ENCODE measurements at regions not wholly inside any gene's neighbourhood (a gene's known extent, or its start where the extent isn't known, plus 50 kb on each side); places are given as distances from the start of the nearest gene placed in this dataset.
"Not testable (repeated sequence)": the region's sequence is repeated elsewhere in the genome, so short reads cannot be mapped to it uniquely, and the experiment has no call there.

DNA sequence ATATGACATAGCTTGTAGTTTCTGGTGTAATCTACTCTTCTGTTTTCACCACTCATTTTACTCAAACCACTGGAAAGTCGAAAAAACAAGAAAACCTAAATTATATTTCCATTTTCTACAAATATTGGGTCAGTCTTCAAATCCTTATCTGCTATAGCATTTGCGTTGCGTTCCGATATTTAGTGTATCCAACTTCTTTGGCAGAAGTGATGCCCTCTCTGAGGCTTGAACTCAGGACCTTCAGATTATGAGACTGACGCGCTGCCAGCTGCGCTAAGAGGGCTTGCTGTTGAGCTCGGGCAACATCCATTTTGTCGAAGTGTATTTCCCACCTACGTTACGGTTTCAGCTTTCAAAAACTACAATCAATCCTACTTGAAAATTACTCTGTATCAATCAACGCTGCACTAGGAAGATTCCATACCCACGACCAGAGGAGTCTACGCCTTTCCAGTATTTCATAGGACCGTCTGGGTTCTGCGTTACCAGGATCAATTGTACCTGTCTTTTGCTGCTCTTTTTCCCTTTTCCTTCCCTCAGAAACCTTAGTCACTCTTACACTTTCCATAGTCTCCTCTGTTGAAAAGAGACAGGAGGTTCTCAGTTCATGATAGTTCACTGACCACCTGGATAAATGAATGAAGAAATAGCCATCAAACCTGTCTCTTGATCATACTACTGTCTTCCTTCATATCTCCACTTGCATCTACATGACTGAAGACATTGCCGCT, 140.5 kb upstream of the ZNF322 start:
- not testable (repeated sequence) for DNase-seq

DNA sequence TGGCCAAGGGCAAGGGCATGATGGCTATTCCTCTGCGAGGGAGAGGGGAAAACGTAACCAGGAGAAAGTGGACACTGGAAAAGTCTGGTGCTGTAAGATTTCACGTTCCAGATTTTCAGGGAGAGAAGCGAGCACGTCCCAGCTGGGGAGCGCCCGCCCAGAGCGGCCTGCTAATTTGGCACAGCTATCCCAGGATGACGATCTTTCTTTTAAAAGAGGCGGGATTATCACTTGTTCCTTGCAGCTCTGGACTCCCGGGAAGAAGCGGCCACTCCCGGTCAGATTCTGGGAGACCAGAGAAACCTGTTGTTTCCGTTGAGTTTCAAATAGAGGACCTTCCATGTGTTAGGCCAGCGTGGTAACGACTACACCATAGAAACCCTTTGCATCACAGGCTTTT, 144.2 kb upstream of the ZNF322 start:
- not testable (repeated sequence) for DNase-seq

DNA sequence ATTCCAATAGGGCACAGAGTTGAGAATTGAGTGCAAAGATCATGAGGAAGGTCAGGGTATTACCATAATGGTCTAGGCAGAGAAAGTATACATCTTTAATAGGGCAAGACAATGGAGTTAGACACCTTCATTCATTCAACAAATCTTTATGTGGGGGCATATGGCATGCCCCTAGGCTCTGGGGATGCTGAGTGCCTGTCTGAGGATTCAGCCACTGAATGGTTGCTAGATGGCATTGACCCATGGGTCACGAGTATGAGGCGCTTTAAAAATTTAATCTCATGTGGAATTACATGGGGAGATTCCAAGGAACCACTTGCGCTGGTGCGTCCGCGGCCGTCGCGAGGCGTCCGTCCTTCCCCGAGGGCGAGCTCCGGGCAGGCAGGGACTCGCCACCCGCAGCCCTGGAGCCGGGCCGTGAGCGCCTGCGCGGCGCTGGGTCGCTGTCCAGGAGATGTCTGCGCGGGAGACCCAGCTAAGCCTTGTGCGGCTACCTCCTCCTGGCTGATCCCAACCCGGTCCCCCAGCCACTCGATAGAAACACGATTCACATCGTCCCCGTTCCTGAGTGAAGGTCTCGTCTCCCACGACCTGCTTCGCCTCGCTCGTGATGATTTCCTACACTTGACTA, 152.1 kb upstream of the ZNF322 start:
- DNase-seq: not testable (repeated sequence)

DNA sequence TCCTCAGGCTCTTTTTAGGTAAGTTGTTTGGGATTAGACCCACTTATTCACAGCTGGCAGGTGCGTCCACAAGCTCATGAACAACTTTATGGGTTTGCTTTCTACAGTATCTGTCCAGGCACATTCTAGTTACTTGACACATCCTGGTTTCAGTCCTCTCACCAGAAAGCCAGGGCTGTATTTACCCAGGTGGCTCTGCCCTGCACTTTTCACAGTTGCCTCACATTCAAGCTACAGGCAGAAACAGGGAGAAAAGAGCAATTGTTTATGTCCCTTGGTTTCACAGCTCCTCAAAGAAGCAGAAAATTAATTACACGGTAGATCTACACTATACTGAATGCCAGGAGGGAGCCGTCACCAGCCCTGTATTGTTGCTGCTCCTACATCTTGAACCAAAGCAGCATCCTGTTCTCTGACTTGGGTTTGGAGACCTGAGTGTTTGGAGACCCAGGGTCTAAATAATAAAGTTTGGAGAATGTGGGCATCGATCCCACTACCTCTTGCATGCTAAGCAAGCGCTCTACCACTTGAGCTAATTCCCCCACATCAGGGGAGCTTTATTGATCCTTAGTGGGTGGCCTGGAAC, 159.2 kb upstream of the ZNF322 start:
- not testable (repeated sequence) for DNase-seq

DNA sequence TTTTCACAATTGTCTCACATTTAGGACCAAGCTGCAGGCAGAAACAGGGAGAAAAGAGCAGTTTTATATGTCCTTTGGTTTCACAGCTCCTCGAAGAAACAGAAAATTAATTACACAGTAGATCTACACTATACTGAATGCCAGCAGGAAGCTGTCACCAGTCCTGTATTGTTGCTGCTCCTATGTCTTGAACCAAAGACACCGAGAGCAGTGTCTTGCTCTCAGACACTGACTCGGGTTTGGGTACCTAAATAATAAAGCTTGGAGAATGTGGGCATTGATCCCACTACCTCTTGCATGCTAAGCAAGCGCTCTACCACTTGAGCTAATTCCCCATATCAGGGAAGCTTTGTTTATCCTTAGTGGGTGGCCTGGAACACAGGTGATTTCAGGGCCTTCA, 168.4 kb upstream of the ZNF322 start:
- not testable (repeated sequence) for DNase-seq

DNA sequence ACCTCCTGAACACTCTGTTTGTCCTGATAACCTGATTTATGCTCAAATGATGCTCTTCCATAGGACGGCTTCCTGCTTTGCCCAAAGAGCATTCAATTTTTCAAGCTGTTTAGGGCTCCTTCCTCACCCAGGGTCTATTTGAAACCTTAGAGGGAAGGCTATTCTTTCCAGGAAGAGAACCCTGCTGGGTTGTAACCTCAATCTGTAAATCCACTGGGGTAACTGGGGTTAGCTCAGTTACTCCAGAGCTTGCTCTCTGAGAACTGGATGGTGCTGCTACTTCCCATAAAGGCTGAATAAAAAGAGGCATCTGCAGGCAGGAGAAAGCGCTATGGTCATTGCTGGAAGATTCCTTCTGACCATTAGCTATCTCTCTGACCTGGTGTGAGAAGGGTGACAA, 169.9 kb upstream of the ZNF322 start:
- not testable (repeated sequence) for DNase-seq

DNA sequence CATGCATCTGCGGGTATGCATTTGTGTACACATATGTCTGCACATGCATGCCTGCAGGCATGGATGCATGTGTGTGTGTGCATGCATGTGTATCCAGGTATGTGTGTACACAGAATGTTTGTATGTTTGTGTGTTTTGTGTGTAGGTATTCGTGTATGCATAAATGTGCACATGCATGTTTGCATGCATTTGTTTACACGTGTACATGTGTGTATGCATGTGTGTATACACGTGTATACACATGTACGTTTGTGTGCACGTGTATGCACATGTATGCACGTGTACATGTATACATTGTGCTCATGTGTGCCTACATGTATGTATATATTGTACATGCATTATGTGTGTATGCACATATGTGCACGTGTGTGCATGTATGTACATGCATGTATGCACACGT, 171.4 kb upstream of the ZNF322 start:
- DNase-seq: not testable (repeated sequence)

DNA sequence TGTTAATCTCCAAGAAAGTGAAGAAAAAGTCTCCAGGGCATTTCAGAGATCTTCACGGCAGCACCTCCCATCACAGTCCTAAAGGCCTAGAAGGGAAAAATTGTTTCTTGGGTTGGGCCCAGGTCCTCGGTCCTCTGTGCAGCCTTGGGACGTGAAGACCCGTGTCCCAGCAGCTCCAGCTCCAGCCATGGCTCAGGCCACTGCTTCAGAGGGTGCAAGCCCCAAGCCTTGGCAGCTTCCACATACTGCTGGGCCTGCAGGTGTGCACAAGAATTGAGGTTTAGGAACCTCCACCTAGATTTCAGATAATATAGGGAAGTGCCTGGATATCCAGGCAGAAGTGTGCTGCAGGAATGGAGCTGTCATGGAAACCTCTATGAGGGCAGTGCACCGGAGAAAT, 176.2 kb upstream of the ZNF322 start:
- not testable (repeated sequence) for DNase-seq

DNA sequence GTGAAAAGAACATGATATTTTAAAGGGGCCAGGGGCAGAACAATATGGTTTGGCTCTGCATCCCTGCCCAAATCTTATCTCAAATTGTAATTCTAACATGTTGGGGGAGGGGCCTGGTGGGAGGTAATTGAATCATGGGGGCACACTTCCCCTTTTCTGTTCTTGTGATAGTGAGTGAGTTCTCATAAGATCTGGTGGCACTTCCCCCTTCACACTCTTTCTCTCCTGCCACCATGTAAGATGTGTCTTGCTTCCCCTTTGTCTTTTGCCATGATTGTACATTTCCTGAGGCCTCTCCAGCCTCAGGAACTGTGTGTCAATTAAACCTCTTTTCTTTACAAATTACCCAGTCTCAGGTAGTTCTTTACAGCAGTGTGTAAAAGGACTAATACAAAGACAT, 177.1 kb upstream of the ZNF322 start:
- DNase-seq: not testable (repeated sequence)

DNA sequence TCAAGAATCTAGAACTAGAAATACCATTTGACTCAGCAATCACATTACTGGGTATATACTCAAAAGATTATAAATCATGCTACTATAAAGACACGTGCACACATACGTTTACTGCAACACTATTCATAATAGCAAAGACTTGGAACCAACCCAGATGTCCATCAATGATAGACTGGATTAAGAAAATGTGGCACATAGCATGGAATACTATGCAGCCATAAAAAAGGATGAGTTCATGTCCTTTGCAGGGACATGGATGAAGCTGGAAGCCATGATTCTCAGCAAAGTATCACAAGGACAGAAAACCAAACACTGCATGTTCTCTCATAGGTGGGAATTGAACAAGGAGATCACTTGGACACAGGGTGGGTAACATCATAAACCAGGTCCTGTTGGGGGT, 185.3 kb upstream of the ZNF322 start:
- DNase-seq: not testable (repeated sequence)

DNA sequence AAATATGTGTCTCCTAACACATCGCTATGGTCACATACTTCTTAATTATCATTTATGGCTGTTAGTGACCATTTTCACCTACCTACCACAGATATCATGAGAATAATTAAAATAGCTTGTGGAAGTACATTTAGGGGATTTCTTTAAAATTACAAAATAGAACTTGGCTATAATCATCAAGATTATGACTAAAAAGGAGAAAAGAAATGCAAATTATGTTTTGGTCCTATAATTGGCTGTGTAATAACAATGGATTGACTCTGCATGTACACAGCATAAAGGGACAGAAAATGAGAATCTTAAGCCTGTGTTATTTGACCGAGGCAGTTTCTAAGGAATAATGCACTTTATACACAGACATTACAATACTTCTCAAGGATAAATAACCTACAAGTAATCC, 197.7 kb upstream of the ZNF322 start:
- not testable (repeated sequence) for DNase-seq

DNA sequence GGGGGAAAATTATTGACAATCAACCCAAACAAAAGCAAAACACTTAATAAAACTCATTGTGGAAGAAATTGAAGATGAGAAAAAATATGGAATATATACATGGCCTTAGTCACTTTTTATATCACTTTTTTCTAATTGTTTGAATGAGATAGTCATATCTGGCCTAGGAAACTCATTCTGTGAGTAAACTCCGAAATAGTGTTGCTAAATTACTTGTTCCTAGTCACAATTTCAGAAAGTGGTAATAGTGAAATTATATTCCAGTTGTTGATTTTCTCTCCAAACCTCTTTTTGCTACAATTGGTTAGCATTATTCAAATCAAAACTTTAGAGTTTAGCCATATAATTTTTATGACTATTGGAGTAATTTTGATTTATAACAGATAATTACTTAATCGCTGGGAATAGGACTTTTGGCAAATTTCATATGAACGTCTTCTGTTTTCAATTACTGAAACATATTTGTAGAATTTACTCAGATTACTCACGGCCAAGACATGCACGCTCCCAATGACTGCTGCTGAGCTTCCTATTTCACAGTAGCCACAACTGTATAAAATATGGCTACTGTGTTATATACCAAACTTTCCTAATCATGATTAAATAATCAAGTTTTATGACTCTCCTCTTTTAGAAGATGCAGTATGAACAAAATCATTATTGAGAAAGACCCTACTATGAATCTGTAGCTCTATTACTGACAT, 199.7 kb upstream of the ZNF322 start:
- DNase-seq: not testable (repeated sequence)

DNA sequence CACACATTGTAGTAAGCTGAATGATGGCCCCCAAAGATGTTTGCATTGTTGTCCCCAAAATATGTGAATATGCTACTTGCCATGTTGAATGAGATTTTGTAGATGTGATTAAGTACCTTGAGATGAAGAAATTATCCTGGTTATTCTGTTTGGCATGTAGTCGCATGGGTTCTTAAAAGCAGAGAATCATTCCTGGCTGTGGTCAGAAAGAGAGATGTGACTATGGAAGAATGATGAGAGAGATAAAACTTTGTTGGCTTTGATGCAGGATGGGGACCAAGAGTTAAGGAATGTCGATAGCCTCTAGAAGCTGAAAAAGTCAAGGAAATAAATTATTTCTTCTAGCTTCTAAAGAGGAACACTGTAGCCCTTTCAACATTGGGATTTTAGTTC, 200.2 kb upstream of the ZNF322 start:
- DNase-seq: not testable (repeated sequence)

DNA sequence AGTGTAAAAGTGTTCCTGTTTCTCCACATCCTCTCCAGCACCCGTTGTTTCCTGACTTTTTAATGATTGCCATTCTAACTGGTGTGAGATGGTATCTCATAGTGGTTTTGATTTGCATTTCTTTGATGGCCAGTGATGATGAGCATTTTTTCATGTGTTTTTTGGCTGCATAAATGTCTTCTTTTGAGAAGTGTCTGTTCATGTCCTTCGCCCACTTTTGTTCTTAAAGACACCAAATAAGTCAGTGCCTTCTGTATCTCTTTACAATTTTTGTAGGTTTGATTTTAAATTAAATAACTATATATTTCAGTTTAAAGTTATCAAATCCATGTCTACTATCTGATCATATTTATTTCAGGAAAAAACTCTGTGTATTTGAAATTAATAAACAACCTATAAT, 202.4 kb upstream of the ZNF322 start:
- DNase-seq: not testable (repeated sequence)

DNA sequence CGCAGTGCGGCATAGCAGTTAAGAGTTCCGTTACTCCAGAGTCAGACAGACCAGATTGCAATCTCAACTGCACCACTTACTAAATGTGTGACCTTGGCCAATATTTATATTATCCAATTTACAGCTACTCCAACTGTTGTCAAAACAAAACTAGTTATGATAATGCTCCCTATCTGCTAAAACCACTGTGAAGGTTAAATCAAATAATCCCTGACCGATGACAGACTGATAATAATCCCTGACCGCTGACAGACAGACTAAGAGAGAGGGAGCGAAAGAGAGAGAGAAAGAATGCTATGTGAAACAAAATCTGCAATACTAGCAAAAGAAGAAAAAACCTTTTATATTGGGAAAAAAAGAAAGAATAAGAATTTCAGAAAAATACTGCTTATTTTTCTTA, 204.1 kb upstream of the ZNF322 start:
- not testable (repeated sequence) for DNase-seq

DNA sequence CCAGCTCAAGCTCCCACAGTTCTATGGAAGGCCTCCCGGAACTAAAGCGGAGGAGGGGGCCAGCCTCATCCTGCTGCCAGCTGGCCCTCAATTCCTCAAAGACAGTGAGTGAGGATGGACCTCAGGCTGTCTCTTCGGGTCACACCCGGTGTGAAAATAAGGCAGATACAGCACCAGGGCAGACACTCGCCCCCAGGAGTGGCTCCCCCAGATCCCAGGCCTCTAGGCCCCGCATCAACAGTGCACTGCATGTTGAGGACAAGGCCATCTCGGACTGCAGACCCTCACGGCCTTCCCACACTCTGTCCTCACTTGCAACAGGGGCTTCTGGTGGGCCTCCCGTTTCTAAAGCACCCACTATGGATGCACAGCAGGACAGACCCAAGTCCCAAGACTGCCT, 239.2 kb upstream of the ZNF322 start:
- DNase-seq: not testable (repeated sequence)

DNA sequence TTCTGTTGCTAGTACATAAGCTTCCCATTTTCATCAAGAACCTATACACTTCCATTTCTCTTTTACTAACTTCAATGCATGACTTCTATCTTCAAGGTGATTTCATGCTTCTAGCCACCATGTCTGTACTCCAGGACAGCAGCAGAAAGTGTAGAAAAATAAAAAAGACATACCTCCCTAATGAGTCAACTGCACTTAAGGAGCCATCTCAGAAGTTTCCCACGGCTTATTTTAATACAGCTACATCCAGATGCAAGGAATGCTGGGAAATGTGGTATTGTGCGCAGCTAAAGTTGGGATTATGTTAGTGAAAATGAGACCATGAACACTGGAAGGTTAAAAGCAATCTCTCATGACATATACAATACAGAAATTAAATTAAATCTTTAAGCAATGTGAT, 264.7 kb upstream of the ZNF322 start:
- DNase-seq: not testable (repeated sequence)

DNA sequence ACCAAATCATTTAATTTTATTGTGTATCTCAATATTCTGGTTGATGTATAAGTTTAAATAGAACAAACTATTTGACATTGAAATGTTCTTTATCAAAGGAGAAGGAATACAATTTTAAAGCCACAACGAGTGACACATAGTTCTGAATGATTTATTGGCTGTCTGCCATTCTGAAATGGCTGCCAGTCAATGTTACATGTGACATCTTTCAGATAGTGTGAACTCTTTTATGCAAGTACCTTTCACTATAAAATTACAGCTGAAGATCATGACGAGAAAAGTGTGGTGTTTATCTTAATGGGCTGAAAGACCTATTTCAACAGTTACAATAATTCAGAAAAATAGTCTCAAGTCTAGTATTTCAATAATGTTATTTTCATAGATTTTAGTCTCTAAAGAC, 268.6 kb upstream of the ZNF322 start:
- not testable (repeated sequence) for DNase-seq

DNA sequence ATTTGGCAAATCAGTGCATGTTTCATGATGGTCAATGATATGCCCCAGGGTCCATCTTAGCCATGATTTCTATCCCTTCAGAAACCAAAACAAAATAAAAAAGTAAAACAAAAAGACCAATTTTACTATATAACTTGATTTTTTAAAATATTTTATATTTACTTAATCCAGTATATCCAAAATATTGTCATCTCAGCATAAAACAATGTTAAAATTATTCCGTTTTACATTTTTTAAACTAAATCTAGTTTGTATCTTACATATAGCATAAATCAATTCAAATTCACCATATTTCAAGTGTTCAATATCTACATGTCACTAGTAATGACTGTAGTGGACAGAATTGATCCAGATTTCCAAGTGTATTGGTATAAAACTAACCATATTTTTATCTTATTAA, 277.7 kb upstream of the ZNF322 start:
- DNase-seq: not testable (repeated sequence)

DNA sequence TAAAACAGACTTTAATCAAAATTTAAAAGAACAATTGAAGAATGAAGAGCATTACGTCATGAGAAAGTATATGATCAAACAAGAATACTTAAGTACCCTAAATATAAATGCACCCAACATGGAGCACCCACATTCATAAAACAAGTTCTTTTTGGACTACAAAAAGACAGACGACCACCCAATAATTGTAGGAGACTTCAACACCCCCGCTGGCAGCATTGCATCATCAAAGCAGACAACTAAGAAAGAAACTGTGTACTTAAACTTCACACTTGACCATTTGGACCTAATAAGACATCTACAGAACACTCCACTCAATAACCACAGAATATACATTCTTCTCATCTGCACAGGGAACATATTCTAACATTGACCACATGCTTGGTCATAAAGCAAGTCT, 291.7 kb upstream of the ZNF322 start:
- DNase-seq: not testable (repeated sequence)

DNA sequence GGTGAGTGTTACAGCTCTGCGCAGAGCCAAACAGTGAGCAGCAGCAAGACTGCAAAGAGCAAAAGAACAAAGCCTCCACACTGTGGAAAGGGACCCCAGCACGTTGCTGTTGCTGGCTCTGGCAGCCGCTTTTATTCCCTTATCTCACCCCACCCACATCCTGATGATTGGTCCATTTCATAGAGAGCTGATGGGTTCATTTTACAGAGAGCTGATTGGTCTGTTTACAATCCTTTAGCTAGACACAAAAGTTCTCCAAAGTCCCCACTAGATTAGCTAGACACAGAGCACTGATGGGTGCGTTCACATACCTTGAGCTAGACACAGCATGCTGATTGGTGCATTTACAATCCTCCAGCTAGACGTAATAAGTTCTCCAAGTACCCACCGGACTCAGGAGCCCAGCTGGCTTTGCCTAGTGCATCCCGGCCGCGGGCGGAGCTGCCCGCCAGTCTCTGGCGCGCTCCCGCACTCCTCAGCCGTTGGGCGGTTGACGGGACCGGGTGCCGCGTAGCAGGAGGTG, 291.4 kb upstream of the PRSS16 start:
- DNase-seq: peak; percentile 58

DNA sequence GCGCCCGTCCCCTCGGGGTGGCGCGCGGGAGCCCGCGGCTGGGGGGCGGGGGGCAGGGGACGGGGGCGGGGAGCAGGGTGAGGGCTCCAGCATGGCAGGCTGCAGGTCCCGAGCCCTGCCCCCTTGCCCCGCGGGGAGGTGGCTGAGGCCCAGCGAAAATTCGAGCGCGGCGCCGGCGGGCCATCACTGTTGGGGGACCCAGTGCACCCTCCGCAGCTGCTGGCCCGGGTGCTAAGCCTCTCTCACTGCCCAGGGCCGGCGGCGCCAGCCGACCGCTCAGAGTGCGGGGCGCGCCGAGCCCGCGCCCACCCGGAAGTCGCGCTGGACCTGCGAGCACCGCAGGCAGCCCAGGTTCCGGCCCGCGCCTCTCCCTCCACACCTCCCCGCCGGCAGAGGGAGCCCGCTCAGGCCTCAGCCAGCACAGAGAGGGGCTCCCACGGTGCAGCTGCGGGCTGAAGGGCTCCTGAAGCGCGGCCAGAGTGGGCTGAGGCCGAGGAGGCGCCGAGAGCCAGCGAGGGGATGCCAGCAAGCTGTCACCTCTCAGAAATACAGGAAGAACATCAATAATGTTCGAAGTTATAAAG, 290.8 kb upstream of the PRSS16 start:
- DNase-seq: not testable (repeated sequence)
